Stomach (tissue), 8 donors: ENCODE measurements at regions not wholly inside any gene's neighbourhood (a gene's known extent, or its start where the extent isn't known, plus 50 kb on each side); places are given as distances from the start of the nearest gene placed in this dataset.

Source experiments
- DNase-seq, 2 donors: peaks; one replicate each; pipeline versions ENCODE4 v3.0.0 to v3.0.0-alpha.2; 2013 to 2019
- H3K27ac ChIP-seq, 5 donors: fragments of 200-600 bp in 4 of 5; sonication (generic) in 4 of 5; one replicate each; pipeline ENCODE4 v1.5.1; 2013 to 2019; ENCODE audit warnings: mild to moderate bottlenecking in 1 of 5, moderate library complexity in 1 of 5
- H3K27me3 ChIP-seq, 3 donors: fragments of 200-600 bp; sonication (generic); one replicate each; pipeline ENCODE4 v1.5.1; 2017 to 2019; ENCODE audit warnings: mixed run types in 1 of 3
- H3K36me3 ChIP-seq, 4 donors: fragments of 200-600 bp; sonication (generic); 1 replicate in 3 of 4; 2 replicates in 1 of 4; pipeline ENCODE4 v1.5.1; 2016 to 2019
- H3K4me1 ChIP-seq, 4 donors: fragments of 200-600 bp; sonication (generic); one replicate each; pipeline ENCODE4 v1.5.1; 2016 to 2019
- H3K4me3 ChIP-seq, 4 donors: fragments of 200-600 bp; sonication (generic) in 3 of 4; one replicate each; pipeline ENCODE4 v1.5.1; 2016 to 2019; ENCODE audit warnings: mild to moderate bottlenecking in 1 of 4
- H3K9me3 ChIP-seq, 4 donors: fragments of 200-600 bp; sonication (generic); one replicate each; pipeline ENCODE4 v1.5.1; 2016 to 2019
- EP300 ChIP-seq: sonication (generic); formaldehyde crosslinking; IDR thresholded peaks from one replicate; pipeline ENCODE4 v1.6.1; 2017; ENCODE audit warnings: antibody characterized with exemption
- POLR2A ChIP-seq, 4 donors: fragments of 450-650 bp; IDR thresholded peaks; one replicate each; pipeline ENCODE4 v1.6.1; 2016; ENCODE audit warnings: antibody characterized with exemption in 4 of 4, control low read depth in 2 of 4, mild to moderate bottlenecking in 1 of 4, moderate library complexity in 1 of 4
- POLR2AphosphoS5 ChIP-seq, 3 donors: sonication (generic); formaldehyde crosslinking; IDR thresholded peaks; one replicate each; pipeline ENCODE4 v1.6.1; 2016; ENCODE audit warnings: antibody characterized with exemption in 3 of 3
- WGBS, 5 donors: extraction: QIAGEN DNeasy Blood & Tissue Kit in 3 of 5; methylation state at CpG; one replicate each; pipeline versions ENCODE4 v1.1.5 to v1.1.7; 2013 to 2018; 5-methylcytosine and 5-hydroxymethylcytosine counted together
- intact Hi-C: fragments of 100-400 bp; cut with DNase I; formaldehyde crosslinking; loops from one replicate; pipeline ENCODE4 v1.15.1; 2023; ENCODE audit warnings: low total_unique reads
- TF ChIP-seq, protein P1 (sequence below), 7 experiments: fragments of 450-650 bp in 4 of 7; fragments of 200-600 bp in 3 of 7; sonication (generic) in 3 of 7; IDR thresholded peaks; one replicate each; pipeline ENCODE4 v1.5.1; 2016 to 2019; ENCODE audit warnings: antibody characterized with exemption in 7 of 7, control low read depth in 2 of 7, mild to moderate bottlenecking in 1 of 7
- donor health status: healthy with polysubstance abuse.
- donor health status: Bipolar disorder and iron deficiency.
- donor health status: healthy.

GRCh38 chr3:33919312-33920120 lies 121.1 kb downstream of the PDCD6IP start:
- no peaks in the 10 kb centered on the region for H3K4me1 ChIP-seq
- no peak for TF ChIP-seq EP300
- TF ChIP-seq POLR2AphosphoS5 (IDR thresholded peaks at IDR 0.05), result no peak
- no peak for TF ChIP-seq POLR2A (IDR thresholded peaks at IDR 0.05)
- TF ChIP-seq, protein P1, sequence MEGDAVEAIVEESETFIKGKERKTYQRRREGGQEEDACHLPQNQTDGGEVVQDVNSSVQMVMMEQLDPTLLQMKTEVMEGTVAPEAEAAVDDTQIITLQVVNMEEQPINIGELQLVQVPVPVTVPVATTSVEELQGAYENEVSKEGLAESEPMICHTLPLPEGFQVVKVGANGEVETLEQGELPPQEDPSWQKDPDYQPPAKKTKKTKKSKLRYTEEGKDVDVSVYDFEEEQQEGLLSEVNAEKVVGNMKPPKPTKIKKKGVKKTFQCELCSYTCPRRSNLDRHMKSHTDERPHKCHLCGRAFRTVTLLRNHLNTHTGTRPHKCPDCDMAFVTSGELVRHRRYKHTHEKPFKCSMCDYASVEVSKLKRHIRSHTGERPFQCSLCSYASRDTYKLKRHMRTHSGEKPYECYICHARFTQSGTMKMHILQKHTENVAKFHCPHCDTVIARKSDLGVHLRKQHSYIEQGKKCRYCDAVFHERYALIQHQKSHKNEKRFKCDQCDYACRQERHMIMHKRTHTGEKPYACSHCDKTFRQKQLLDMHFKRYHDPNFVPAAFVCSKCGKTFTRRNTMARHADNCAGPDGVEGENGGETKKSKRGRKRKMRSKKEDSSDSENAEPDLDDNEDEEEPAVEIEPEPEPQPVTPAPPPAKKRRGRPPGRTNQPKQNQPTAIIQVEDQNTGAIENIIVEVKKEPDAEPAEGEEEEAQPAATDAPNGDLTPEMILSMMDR (IDR thresholded peaks at IDR 0.05), result no peak
- 52 to 70% (median 65%) methylated on average over 7 of the region's 7 CpGs for WGBS, 5 donors
- H3K4me3 ChIP-seq, result no peak overlapping the region
- no peak overlapping the region for H3K27ac ChIP-seq
- intact Hi-C loops, result no loop called here
- peaks cover 0 to 3% (median 0%) of the 10 kb centered on the region in 3 donors for H3K27me3 ChIP-seq
- H3K9me3 ChIP-seq, result no peaks in the 10 kb centered on the region
- no peaks in the 10 kb centered on the region for H3K36me3 ChIP-seq
- DNase-seq, result no peak

GRCh38 chr3:33920511-33920910 lies 122.1 kb downstream of the PDCD6IP start:
- H3K4me1 ChIP-seq, result no peaks in the 10 kb centered on the region
- no peak overlapping the region for H3K27ac ChIP-seq
- intact Hi-C loops, result no loop called here
- no peak for TF ChIP-seq EP300
- no peak for TF ChIP-seq POLR2AphosphoS5 (IDR thresholded peaks at IDR 0.05)
- no peak for TF ChIP-seq POLR2A (IDR thresholded peaks at IDR 0.05)
- TF ChIP-seq, protein P1 (IDR thresholded peaks at IDR 0.05), result no peak
- H3K27me3 ChIP-seq, result peaks cover 0 to 3% (median 0%) of the 10 kb centered on the region in 3 donors
- no peak for DNase-seq
- no peak overlapping the region for H3K4me3 ChIP-seq
- WGBS, 5 donors, result 87 to 90% (median 88%) methylated on average over 4 of the region's 4 CpGs
- H3K36me3 ChIP-seq, result no peaks in the 10 kb centered on the region
- no peaks in the 10 kb centered on the region for H3K9me3 ChIP-seq

DNA sequence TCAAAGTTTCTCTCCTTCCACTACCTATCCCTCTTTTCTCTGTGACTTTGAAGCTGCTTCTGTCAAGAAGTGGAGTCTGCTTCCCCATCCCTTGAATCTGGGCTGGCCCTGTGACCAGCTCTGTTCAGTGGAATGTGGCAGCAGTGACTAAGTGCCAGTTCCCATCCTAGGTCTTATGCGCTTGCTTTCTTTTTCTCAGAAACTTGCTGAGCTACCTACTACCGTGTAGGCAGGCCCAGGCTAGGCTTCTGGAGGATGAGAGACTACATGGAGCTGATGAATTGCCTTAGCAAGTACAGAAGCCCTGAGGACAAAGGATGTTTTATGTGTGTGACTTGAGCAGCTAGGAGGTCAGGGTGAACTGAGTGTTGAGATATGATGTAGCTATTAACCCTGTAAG lies 123.2 kb downstream of the PDCD6IP start:
- intact Hi-C loops, result no loop called here
- no peak overlapping the region for H3K4me3 ChIP-seq
- TF ChIP-seq EP300 (no peak), POLR2A (IDR thresholded peaks at IDR 0.05) (no peak), POLR2AphosphoS5 (IDR thresholded peaks at IDR 0.05) (no peak)
- TF ChIP-seq, protein P1 (IDR thresholded peaks at IDR 0.05), result no peak
- no peaks in the 10 kb centered on the region for H3K9me3 ChIP-seq
- no peaks in the 10 kb centered on the region for H3K4me1 ChIP-seq
- H3K36me3 ChIP-seq, result no peaks in the 10 kb centered on the region
- H3K27me3 ChIP-seq, result no peaks in the 10 kb centered on the region
- H3K27ac ChIP-seq, result no peak overlapping the region
- DNase-seq, result no peak
- WGBS, 5 donors, result 78 to 88% (median 86%) methylated on average over 2 of the region's 2 CpGs

DNA sequence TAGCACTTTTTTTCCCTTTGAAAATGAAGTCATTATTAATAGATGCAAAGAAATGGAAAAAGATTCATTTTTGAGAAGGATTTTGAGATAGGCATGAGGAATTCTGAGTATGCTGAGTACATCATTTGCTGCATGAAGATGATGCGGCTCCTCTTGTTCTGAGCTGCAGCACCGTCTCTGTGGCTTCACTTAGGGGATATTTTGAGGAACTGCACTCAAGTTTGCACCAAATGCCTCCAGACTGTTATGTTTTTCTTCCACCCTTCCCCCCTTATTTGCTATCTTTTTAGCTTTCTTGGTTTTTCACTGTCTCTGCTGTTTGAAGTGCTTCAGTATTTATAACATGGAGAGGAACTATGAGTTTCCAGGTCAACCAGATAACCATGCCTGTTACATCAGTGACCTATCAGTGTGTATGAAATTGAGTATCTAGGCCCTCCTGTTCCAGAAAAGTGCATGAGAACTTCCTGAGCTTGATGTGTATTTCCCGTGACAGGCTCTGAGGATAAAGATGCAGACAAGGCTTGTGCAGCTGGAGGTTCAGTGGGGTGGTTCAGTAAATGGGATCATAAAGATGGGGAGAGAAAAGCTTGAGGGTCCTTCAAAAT lies 128.7 kb downstream of the PDCD6IP start:
- Histone ChIP-seq H3K4me3 (no peak overlapping the region), H3K9me3 (no peaks in the 10 kb centered on the region), H3K36me3 (no peaks in the 10 kb centered on the region), H3K4me1 (no peaks in the 10 kb centered on the region), H3K27ac (no peak overlapping the region), H3K27me3 (no peaks in the 10 kb centered on the region)
- intact Hi-C loops, result no loop called here
- WGBS, 5 donors, result 75 to 83% (median 81%) methylated on average over 3 of the region's 3 CpGs
- DNase-seq, result no peak
- TF ChIP-seq, protein P1 (IDR thresholded peaks at IDR 0.05), result no peak
- no peak for TF ChIP-seq POLR2A (IDR thresholded peaks at IDR 0.05)
- no peak for TF ChIP-seq POLR2AphosphoS5 (IDR thresholded peaks at IDR 0.05)
- no peak for TF ChIP-seq EP300
